ENCODE measurements at regions not wholly inside any gene's neighbourhood (a gene's known extent, or its start where the extent isn't known, plus 50 kb on each side); places are given as distances from the start of the nearest gene placed in this dataset.

DNA sequence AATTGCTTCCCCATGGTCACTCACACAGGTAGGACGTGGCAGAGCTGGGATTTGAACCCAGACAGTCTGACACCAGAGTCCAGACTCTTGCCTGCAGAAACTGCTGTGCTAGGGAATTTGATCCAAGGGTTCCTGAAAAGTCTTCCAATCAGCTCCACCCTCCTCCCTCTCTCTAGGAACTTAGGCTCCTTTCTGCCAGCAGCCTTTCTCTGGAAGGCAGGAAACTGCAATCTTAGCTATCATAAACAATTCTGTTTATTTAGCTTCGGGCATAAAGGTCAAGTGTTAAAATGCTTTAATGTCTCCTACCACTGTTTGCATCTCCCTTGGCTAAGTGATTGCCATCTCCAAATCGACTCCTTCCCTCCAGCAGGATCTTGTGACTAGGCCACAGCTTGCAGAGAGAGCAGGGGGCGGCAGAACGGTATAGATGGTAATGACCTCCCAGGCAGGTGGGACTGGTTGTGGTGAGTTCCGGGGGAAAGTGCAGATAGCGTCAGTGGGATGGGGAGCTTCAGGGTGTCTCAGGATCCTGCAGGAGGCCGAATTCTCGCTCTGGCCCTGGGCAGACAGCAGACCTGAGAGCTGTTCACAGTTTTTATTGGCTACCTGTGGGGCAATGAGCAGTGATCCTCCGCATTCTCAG is 882.4 kb upstream of the EEF2KMT start:
- FAIRE-seq, result no peak
- Histone ChIP-seq H3K27ac (ENCODE audit: insufficient read depth, low read depth, low read length) (no peak overlapping the region), H3K4me3 (replicated peaks in 1 of 3; ENCODE audit: insufficient read depth in 1 of 3, low read depth in 1 of 3, low read length in 3 of 3) (no peak overlapping the region), H3K4me1 (ENCODE audit: control insufficient read depth, extremely low read depth, insufficient read depth, low read length) (no peaks in the 10 kb centered on the region), H3K27me3 (ENCODE audit: control insufficient read depth in 2 of 2, insufficient read depth in 2 of 2, low read length in 2 of 2) (no peaks in the 10 kb centered on the region), H3K9me1 (replicated peaks; ENCODE audit: control insufficient read depth, extremely low read depth, insufficient read depth, low read length) (no peaks in the 10 kb centered on the region), H3K4me2 (ENCODE audit: insufficient read depth, low read length) (no peak overlapping the region), H2AFZ (ENCODE audit: low read depth, low read length) (no peak overlapping the region), H3K79me2 (ENCODE audit: control insufficient read depth, insufficient read depth, low read length) (no peaks in the 10 kb centered on the region), H3K9me3 (replicated peaks; ENCODE audit: control insufficient read depth, insufficient read depth, low read length) (peaks cover 4% of the 10 kb centered on the region), H3K36me3 (ENCODE audit: control insufficient read depth in 2 of 2, extremely low read depth in 1 of 2, insufficient read depth in 2 of 2, low read length in 2 of 2) (no peaks in the 10 kb centered on the region), H3K9ac (replicated peaks; ENCODE audit: extremely low read depth, insufficient read depth, low read length) (no peak overlapping the region), H4K20me1 (replicated peaks; ENCODE audit: control insufficient read depth, extremely low read depth, insufficient read depth, low read length) (no peaks in the 10 kb centered on the region)
- DNase-seq (ENCODE audit: low read depth, low spot score), result no peak
- intact Hi-C loops (cut with micrococcal nuclease), result no loop called here
- ChIA-PET POLR2A (no interaction called here), CTCF (no interaction called here)
- TF ChIP-seq GATA2 (IDR thresholded peaks at IDR 0.05; ENCODE audit: insufficient read depth, insufficient read length, low read depth, low read length), result no peak
- dilution Hi-C loops (cut with MboI; ENCODE audit: extremely low pct_ligation_motif_present, low sequenced_read_pairs), result no loop called here
- BruUV-seq (replicated peaks), result no TSS peak

DNA sequence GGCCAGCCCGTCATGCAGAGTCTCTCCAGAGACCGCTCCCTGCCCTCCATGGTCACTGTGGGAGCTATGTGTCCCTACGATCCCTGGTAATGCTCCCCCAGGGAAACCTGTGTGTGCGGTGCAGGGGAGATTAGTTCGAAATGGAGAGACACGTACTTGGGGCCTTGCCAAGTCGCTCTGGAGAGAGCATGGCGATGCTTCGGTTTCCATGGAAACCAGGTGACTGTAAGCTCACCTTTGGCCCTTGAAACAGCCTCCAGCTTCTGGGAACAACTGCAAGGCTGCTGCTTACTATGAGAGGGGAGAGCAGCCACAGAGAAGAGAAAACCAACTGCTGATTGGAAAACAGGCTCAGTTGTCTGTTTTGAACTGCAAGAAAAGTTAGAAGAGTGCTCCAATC is 879.7 kb upstream of the EEF2KMT start:
- Histone ChIP-seq H3K4me2 (ENCODE audit: insufficient read depth, low read length) (no peak overlapping the region), H3K4me1 (ENCODE audit: control insufficient read depth, extremely low read depth, insufficient read depth, low read length) (no peaks in the 10 kb centered on the region), H3K9ac (replicated peaks; ENCODE audit: extremely low read depth, insufficient read depth, low read length) (no peak overlapping the region), H2AFZ (ENCODE audit: low read depth, low read length) (no peak overlapping the region), H3K79me2 (ENCODE audit: control insufficient read depth, insufficient read depth, low read length) (no peaks in the 10 kb centered on the region), H3K9me3 (replicated peaks; ENCODE audit: control insufficient read depth, insufficient read depth, low read length) (no peaks in the 10 kb centered on the region), H3K36me3 (ENCODE audit: control insufficient read depth in 2 of 2, extremely low read depth in 1 of 2, insufficient read depth in 2 of 2, low read length in 2 of 2) (no peaks in the 10 kb centered on the region), H3K27ac (ENCODE audit: insufficient read depth, low read depth, low read length) (no peak overlapping the region), H4K20me1 (replicated peaks; ENCODE audit: control insufficient read depth, extremely low read depth, insufficient read depth, low read length) (no peaks in the 10 kb centered on the region), H3K9me1 (replicated peaks; ENCODE audit: control insufficient read depth, extremely low read depth, insufficient read depth, low read length) (no peaks in the 10 kb centered on the region), H3K27me3 (ENCODE audit: control insufficient read depth in 2 of 2, insufficient read depth in 2 of 2, low read length in 2 of 2) (no peaks in the 10 kb centered on the region), H3K4me3 (replicated peaks in 1 of 3; ENCODE audit: insufficient read depth in 1 of 3, low read depth in 1 of 3, low read length in 3 of 3) (no peak overlapping the region)
- CTCF ChIA-PET, result no interaction called here
- TF ChIP-seq POLR2A (IDR thresholded peaks at IDR 0.05; ENCODE audit: low read depth, low read length), result no peak
- TF ChIP-seq GATA2 (IDR thresholded peaks at IDR 0.05; ENCODE audit: insufficient read depth, insufficient read length, low read depth, low read length), result no peak
- TF ChIP-seq, protein P1, sequence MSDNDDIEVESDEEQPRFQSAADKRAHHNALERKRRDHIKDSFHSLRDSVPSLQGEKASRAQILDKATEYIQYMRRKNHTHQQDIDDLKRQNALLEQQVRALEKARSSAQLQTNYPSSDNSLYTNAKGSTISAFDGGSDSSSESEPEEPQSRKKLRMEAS (IDR thresholded peaks at IDR 0.05; ENCODE audit: insufficient read depth, insufficient read length), result no peak
- no peak for TF ChIP-seq MYC (IDR thresholded peaks at IDR 0.05; ENCODE audit: low read depth, low read length)
- TF ChIP-seq JUN (IDR thresholded peaks at IDR 0.05; ENCODE audit: borderline replicate concordance, insufficient read depth, insufficient read length, low read depth), result no peak
- TF ChIP-seq POLR2AphosphoS5 (IDR thresholded peaks at IDR 0.05; ENCODE audit: insufficient read depth, low read depth, low read length), result no peak
- TF ChIP-seq, protein P2, sequence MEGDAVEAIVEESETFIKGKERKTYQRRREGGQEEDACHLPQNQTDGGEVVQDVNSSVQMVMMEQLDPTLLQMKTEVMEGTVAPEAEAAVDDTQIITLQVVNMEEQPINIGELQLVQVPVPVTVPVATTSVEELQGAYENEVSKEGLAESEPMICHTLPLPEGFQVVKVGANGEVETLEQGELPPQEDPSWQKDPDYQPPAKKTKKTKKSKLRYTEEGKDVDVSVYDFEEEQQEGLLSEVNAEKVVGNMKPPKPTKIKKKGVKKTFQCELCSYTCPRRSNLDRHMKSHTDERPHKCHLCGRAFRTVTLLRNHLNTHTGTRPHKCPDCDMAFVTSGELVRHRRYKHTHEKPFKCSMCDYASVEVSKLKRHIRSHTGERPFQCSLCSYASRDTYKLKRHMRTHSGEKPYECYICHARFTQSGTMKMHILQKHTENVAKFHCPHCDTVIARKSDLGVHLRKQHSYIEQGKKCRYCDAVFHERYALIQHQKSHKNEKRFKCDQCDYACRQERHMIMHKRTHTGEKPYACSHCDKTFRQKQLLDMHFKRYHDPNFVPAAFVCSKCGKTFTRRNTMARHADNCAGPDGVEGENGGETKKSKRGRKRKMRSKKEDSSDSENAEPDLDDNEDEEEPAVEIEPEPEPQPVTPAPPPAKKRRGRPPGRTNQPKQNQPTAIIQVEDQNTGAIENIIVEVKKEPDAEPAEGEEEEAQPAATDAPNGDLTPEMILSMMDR (IDR thresholded peaks at IDR 0.05; ENCODE audit: extremely low read depth in 1 of 2, insufficient read depth in 1 of 2, low read depth in 1 of 2, low read length in 2 of 2), result no peak
- no peak for TF ChIP-seq FOS (IDR thresholded peaks at IDR 0.05; ENCODE audit: borderline replicate concordance, insufficient read depth, low read length)
- TF ChIP-seq EZH2 (IDR thresholded peaks at IDR 0.05; ENCODE audit: borderline replicate concordance, low read depth, low read length, severe bottlenecking), result no peak
- dilution Hi-C loops (cut with MboI; ENCODE audit: extremely low pct_ligation_motif_present, low sequenced_read_pairs) (no loop called here), intact Hi-C loops (cut with micrococcal nuclease) (no loop called here)
- DNase-seq (ENCODE audit: low read depth, low spot score) (no peak), FAIRE-seq (no peak)
- no TSS peak for BruUV-seq (replicated peaks)
- POLR2A ChIA-PET, result no interaction called here
